ENCODE measurements at regions not wholly inside any gene's neighbourhood (a gene's known extent, or its start where the extent isn't known, plus 50 kb on each side); places are given as distances from the start of the nearest gene placed in this dataset.

GRCh38 chr22:19574247-19574646 is 50.0 kb upstream of the CLDN5 start:
- no peak for FAIRE-seq

GRCh38 chr22:19576460-19577421 is 52.5 kb upstream of the CLDN5 start:
- FAIRE-seq: no peak

GRCh38 chr22:19577422-19577966 is 53.3 kb upstream of the CLDN5 start:
- no peak for FAIRE-seq

DNA sequence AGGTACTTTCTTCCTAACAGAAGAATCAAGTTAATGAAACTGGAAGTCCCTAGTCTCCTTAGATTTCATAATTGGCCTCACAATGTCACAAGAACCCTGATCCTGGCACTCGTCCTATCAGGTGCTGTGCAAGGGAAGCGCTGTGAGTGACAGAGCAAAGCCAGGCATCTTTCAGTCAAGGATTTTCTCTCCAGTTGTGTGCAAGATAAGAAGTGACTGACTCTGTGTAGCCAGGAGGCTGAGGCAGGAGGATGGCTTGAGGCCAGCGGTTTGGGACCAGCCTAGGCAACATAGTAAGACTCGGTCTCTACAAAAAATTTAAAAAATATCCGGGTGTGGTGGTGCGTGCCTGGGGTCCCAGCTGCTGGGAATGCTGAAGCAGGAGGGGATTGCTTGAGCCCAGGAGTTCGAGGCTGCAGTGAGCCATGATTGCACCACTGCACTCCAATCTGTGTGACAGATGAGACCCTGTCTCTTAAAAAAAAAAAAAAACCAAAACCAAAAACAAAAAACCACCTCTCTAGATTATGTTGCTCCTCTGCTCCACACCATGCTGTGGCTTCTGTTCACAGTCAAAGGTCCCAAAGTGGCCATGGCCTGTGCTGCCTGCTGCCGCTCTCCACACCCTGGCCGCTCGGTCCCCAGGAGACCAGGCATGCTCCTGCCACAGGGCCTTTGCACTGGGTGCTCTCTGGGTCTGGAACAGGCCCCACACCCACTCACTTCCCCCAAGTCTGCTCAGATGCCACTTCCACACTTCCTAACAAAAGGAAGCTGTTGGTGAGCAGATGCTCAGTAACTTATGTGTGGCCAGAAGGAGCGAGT is 54.2 kb upstream of the CLDN5 start:
- no peak for FAIRE-seq

DNA sequence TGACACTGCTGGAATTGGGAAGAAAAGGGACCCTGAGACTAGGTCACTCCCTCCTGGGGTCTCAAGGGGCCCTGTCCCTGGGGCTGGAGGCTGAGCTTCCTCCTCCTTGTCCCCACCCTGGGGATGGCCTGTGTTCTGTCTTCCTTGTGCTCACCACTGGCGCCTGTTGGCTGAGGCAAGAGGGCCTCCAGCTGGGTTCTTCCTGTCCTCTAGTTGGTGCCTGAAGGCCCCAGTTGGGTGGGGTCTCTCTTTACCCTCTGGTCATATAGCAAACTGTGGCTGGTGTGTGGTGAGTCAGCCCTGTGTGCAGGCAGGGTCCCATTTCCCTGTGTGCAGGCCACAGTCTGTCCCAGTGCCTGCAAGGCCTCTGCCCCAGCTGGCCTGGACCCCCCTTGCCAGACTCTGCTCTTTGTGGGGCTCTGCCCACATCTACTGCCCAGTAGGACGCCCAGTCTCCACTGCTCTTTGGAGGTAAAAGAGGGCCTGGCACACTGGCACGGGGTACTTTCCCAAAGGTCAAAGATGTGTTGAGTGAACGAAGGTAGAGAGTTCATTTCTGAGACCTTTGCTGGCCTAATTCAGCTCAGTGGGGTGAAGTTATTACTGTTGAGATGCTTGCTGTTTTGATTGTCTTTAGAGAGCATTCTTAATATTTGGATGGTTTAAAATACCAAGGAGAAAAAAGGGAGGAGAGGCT is 55.1 kb upstream of the CLDN5 start:
- no peak for FAIRE-seq

- FAIRE-seq: no peak
Measured at GRCh38 chr22:19579880-19580279, 55.7 kb upstream of the CLDN5 start.

DNA sequence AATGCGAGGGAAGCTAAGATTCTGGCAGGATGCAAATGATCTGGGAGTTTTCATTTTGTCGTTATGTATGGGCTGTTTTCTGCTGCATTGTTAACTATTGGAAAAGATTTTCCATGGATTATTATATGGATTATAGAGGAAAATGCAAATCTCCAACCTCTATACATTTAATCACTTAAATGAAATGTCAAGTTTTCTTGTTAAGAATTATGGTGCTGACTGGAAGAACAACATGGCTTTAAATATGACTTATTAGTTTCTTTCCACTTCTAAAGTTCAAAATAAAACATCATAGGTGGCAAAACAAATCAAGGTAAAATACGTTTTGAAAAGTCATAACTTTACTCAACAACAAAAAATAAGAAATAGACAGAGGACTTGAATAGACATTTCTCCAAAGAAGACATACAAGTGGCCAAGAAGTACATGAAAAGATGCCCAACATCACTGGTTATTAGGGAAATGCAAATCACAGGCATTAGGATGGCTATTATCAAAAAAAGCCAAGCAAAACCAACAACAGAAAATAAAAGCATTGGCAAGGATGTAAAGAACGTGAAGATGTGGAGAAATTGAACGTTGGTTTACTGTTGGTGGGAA is 56.2 kb upstream of the CLDN5 start:
- no peak for FAIRE-seq

- FAIRE-seq: no peak
Measured at GRCh38 chr22:19582033-19582693, 58.0 kb upstream of the CLDN5 start.

- no peak for FAIRE-seq
Measured at GRCh38 chr22:19586922-19587684, 62.9 kb upstream of the CLDN5 start.

GRCh38 chr22:19590696-19591095 is 66.5 kb upstream of the CLDN5 start:
- no peak for FAIRE-seq

- FAIRE-seq: no peak
Measured at GRCh38 chr22:19591568-19591967, 67.4 kb upstream of the CLDN5 start.

DNA sequence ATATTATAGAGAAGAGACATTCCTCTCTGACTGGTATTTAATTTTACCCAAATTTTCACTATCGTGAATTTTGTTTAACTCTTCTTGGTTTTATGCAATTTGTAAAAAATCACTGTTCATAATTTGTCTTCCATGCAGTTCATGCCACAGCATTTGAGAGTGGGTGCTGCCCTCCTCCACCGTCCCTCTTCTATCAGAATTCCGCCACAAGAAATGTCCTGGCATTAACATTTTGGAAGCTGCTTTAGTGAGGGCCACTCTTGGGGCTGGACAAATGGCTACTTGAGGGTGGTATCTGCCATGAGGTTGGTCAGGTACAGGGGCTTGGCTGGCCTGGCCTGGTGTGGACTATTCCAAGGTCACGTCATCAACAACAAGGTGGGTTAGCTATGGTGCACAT is 68.3 kb upstream of the CLDN5 start:
- no peak for FAIRE-seq

DNA sequence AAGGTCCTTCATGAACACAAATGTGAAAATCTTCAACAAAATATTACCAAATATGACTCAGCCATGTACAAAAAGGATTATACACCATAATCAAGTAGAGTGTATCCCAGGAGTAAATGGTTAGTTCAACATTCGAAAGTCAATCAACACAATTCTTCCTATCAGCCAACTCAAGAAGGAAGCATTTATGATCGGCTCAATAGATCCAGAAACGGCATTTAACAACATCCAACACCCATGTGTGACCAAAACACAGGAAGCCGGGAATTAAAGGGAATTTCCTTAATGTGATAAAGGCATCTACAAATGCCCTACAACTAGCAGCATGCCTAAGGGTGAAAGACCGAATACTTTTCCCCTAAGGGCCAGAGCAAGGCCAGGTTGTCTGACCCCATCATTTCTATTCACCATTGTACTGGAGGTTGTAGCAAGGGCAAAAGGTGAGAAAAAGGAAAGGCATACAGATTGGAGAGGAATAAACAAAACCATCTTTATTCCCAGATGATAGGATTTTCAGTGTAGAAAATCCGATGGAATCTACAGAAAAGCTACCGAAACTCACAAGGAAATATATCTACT is 69.9 kb upstream of the CLDN5 start:
- FAIRE-seq: no peak

DNA sequence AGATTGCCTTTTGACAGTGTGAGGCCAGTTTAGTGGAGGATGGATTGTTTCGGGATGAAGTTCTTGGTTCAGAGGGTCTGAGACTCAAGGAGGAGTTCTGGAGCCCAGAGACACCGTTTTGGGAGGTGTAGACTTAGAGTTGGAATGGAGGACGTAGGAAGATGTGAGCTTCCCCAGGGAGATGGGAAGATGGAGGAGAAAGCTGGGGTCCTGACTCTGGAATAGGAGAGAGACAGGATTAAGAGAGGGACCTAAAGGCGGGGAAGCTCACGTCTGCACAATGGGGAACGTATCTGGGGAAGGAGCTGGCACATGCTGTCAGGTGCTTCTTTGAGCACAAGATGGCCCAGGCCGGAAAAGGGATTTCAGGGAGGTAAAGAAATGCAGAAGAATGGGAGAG is 71.3 kb upstream of the CLDN5 start:
- no peak for FAIRE-seq

- FAIRE-seq: no peak
Measured at GRCh38 chr22:19596680-19597398, 72.6 kb upstream of the CLDN5 start.

DNA sequence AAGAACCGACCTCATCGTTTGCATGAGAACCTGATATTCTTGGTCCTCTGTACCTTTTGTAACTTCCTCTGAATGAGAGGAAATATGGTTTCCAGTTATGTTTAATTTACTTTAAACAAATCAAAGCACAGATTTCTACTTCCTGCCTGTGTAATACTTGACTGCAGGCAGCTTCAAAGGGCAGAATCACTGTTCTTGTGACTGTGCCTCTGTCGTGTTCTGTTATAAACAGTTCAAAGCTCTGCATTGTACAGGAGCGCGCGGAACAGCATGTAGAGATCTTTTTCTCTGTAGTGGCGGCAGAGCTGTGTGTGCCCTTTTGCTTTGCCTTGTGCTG is 73.2 kb upstream of the CLDN5 start:
- FAIRE-seq: no peak

DNA sequence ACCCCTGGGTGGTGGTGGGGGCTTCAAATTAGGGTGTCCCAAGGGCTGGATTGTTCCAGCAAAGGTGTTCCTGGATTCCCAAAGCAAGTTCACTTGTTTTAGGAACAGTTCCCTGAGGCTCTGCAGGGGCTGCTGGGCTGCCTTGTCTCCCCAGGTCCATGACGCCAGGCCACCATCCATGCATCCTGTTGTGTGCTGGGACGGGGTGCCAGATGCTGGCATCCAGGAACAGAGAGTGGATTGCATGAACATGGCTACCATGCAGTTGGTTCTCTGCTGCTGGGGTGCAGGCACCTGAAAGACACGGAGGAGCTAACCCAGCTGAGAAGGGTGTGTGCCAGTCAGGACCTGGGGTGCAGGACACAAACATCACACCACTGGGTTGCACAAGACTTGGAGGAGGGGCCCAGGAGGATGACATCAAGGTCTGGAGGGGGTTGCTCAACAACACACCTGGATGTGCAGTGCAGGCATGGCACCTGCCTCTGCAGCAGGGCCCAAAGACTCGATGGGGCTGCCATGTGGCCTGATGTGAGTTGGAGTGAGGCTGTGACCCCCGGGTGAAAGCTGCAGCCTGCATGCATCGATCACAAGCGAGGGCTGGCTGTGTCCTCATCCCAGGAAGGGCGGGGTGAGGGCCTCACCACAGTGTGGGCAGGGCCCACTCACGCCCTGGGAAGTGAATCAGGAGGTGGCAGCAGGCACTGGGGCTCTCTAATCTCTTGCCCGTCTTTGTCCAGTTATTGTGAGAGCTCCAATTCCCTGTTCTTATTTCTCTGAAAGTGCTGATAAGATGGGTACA is 74.0 kb upstream of the CLDN5 start:
- no peak for FAIRE-seq

GRCh38 chr22:19599004-19599403 is 74.8 kb upstream of the CLDN5 start:
- no peak for FAIRE-seq

- FAIRE-seq: no peak
Measured at GRCh38 chr22:19599626-19600243, 75.5 kb upstream of the CLDN5 start.

All from endometrium (tissue), 2 donors.